ENCODE measurements at regions not wholly inside any gene's neighbourhood (a gene's known extent, or its start where the extent isn't known, plus 50 kb on each side); places are given as distances from the start of the nearest gene placed in this dataset.
"Not testable (repeated sequence)": the region's sequence is repeated elsewhere in the genome, so short reads cannot be mapped to it uniquely, and the experiment has no call there.

GRCh38 chr5:82959466-82959865 is 117.7 kb downstream of the TMEM167A start:
- DNase-seq (ENCODE audit: low read depth, low spot score), result no peak
- Histone ChIP-seq H3K36me3 (ENCODE audit: control insufficient read depth, insufficient read depth, low read length) (no peaks in the 10 kb centered on the region), H3K4me3 (ENCODE audit: low read length) (no peak overlapping the region), H3K4me1 (ENCODE audit: control insufficient read depth, insufficient read depth, low read length) (no peaks in the 10 kb centered on the region), H3K27me3 (ENCODE audit: control insufficient read depth, insufficient read depth, low read length) (no peaks in the 10 kb centered on the region), H3K9me3 (ENCODE audit: control insufficient read depth, insufficient read depth, low read length) (no peaks in the 10 kb centered on the region), H3K27ac (ENCODE audit: low read length) (no peak overlapping the region)
- no CpG with 5 or more reads among the region's 1 CpG for WGBS (ENCODE audit: insufficient coverage, insufficient read length)

DNA sequence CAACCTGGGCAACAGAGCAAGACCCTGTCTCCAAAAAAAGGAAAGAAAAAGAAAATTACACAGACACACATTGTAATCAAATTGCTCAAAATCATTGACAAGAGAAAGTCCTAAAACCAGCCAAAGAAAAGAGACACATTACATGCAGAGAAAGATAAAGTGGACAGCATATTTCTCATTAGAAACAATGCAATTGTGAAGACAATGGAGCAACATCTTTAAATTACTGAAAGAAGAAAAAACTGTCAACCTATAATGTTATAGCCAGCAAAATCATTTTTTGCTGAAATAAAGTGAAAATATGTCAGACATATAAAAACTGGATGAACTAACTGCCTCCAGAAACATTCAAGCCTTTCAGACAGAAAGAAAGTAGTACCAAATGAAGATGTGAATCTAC is 120.6 kb downstream of the TMEM167A start:
- H3K4me3 ChIP-seq (ENCODE audit: low read length), result no peak overlapping the region
- no peak overlapping the region for H3K27ac ChIP-seq (ENCODE audit: low read length)
- H3K27me3 ChIP-seq (ENCODE audit: control insufficient read depth, insufficient read depth, low read length), result no peaks in the 10 kb centered on the region
- H3K4me1 ChIP-seq (ENCODE audit: control insufficient read depth, insufficient read depth, low read length), result no peaks in the 10 kb centered on the region
- H3K36me3 ChIP-seq (ENCODE audit: control insufficient read depth, insufficient read depth, low read length), result no peaks in the 10 kb centered on the region
- H3K9me3 ChIP-seq (ENCODE audit: control insufficient read depth, insufficient read depth, low read length), result no peaks in the 10 kb centered on the region
- DNase-seq (ENCODE audit: low read depth, low spot score), result no peak

DNA sequence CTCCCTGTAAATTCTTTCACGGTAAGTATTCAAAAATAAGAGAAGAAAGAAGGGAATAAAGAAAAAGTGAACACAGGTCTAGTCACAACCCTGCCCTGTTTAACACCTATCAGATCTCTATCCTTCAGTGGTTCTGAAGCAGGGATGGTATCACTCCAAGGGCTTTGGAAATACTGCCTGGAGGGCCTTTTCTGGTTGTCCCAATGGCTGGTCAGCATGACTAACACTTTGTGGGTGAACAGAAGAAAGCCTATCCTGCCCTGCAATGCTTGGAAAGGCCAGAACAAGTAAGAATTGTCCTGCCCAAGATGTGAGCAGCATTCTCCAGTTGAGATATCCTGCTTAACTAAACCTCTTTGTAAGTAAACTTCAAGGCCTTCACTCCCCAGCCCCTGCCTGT is 124.9 kb downstream of the TMEM167A start:
- H3K27me3 ChIP-seq (ENCODE audit: control insufficient read depth, insufficient read depth, low read length), result no peaks in the 10 kb centered on the region
- no peaks in the 10 kb centered on the region for H3K9me3 ChIP-seq (ENCODE audit: control insufficient read depth, insufficient read depth, low read length)
- no CpG with 5 or more reads among the region's 1 CpG for WGBS (ENCODE audit: insufficient coverage, insufficient read length)
- H3K27ac ChIP-seq (ENCODE audit: low read length), result no peak overlapping the region
- no peaks in the 10 kb centered on the region for H3K4me1 ChIP-seq (ENCODE audit: control insufficient read depth, insufficient read depth, low read length)
- H3K36me3 ChIP-seq (ENCODE audit: control insufficient read depth, insufficient read depth, low read length), result no peaks in the 10 kb centered on the region
- no peak for DNase-seq (ENCODE audit: low read depth, low spot score)
- H3K4me3 ChIP-seq (ENCODE audit: low read length), result no peak overlapping the region

DNA sequence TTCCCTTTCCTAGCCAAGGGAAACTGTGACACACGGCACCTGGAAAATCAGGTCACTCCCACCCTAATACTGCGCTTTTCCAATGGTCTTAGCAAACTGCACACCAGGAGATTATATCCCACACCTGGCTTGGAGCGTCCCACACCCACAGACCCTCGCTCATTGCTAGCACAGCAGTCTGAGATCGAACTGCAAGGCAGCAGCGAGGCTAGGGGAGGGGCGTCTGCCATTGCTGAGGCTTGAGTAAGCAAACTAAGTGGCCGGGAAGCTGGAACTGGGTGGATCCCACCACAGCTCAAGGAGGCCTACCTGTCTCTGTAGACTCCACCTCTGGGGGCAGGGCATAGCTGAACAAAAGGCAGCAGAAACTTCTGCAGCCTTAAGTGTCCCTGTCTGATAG is 132.9 kb downstream of the TMEM167A start:
- not testable (repeated sequence) for H3K27ac ChIP-seq (ENCODE audit: low read length); DNase-seq (ENCODE audit: low read depth, low spot score); H3K27me3 ChIP-seq (ENCODE audit: control insufficient read depth, insufficient read depth, low read length); H3K36me3 ChIP-seq (ENCODE audit: control insufficient read depth, insufficient read depth, low read length); H3K4me3 ChIP-seq (ENCODE audit: low read length); H3K4me1 ChIP-seq (ENCODE audit: control insufficient read depth, insufficient read depth, low read length); H3K9me3 ChIP-seq (ENCODE audit: control insufficient read depth, insufficient read depth, low read length)
- no CpG with 5 or more reads among the region's 8 CpGs for WGBS (ENCODE audit: insufficient coverage, insufficient read length)

DNA sequence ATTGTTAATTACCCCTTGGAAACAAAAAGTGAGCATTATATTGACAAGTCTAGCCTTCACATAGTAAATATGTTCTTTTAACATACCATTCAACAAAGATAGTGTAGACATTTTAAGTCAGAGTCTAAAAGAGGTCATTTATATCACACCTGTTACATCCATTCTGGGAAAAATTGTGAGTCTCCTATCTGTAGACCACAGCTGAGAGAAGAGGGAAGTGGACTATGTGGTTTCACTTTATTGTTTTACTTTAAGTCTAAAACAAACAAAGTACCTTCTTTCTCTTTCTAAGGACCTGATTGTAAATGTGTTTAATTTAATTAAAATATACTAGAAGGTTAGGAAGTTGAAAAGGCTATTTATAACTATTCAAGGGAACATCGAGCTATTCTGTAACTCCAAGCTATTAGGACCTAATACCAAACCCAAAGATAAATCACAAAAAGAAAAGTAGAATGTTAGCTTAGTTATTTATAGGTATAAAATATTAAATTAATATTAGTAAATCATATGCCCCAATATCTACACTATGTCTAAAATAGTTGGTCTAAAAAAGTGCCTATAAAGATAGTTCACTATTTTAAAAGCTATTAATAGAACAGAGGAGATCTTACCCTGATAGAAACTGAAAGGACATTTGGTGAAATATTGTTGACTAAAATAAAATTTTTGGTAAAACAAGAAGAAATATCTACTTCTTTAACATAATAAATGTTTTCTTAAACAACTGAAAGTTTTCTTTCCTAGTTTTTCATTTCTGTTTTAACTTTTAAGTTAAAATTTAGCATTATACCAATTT is 134.9 kb downstream of the TMEM167A start:
- Histone ChIP-seq H3K27ac (ENCODE audit: low read length) (no peak overlapping the region), H3K36me3 (ENCODE audit: control insufficient read depth, insufficient read depth, low read length) (no peaks in the 10 kb centered on the region), H3K27me3 (ENCODE audit: control insufficient read depth, insufficient read depth, low read length) (no peaks in the 10 kb centered on the region), H3K9me3 (ENCODE audit: control insufficient read depth, insufficient read depth, low read length) (no peaks in the 10 kb centered on the region), H3K4me1 (ENCODE audit: control insufficient read depth, insufficient read depth, low read length) (no peaks in the 10 kb centered on the region), H3K4me3 (ENCODE audit: low read length) (no peak overlapping the region)
- no peak for DNase-seq (ENCODE audit: low read depth, low spot score)
- no CpG with 5 or more reads among the region's 1 CpG for WGBS (ENCODE audit: insufficient coverage, insufficient read length)

DNA sequence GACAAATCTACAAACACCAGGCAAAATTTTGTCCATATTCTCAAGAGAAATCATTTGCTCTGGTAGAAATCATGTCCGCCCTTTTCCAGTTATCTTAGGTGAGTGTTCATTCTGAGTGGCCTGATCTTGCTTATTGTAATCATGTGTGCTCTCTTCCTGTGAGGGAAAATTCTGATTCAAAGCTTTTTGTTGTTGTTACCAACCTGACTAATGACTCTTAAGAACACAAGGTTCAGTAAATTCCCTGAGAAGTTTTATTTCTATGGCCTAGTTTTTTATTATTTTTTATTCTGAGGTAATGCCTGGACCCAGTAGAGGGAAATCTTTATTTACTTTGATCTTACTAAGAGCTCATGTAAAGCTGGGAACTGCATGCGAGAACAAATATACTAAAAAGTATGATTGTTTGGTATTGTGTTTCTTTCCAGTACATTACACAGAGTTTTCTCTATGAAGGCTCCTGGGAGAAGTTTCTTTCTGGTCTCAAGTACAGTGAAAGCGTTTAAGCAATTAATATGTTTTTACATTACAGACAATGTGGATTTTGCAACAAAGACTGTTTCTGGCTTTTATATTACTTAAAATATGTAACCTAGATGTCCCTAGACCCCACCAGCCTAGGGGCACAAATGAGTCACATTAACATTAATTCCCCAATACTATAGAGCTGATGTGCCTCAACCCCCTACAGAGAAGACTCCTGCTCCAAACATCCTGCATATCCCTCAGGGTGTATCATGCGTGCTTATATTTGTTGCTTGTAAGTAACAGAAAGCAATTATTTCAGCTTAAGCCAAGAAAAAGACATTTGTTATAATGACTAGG is 138.1 kb downstream of the TMEM167A start:
- H3K36me3 ChIP-seq (ENCODE audit: control insufficient read depth, insufficient read depth, low read length), result no peaks in the 10 kb centered on the region
- H3K4me3 ChIP-seq (ENCODE audit: low read length), result no peak overlapping the region
- DNase-seq (ENCODE audit: low read depth, low spot score), result no peak
- H3K27me3 ChIP-seq (ENCODE audit: control insufficient read depth, insufficient read depth, low read length), result no peaks in the 10 kb centered on the region
- no peaks in the 10 kb centered on the region for H3K9me3 ChIP-seq (ENCODE audit: control insufficient read depth, insufficient read depth, low read length)
- H3K27ac ChIP-seq (ENCODE audit: low read length), result no peak overlapping the region
- H3K4me1 ChIP-seq (ENCODE audit: control insufficient read depth, insufficient read depth, low read length), result no peaks in the 10 kb centered on the region
- WGBS (ENCODE audit: insufficient coverage, insufficient read length), result no CpG with 5 or more reads among the region's 4 CpGs

DNA sequence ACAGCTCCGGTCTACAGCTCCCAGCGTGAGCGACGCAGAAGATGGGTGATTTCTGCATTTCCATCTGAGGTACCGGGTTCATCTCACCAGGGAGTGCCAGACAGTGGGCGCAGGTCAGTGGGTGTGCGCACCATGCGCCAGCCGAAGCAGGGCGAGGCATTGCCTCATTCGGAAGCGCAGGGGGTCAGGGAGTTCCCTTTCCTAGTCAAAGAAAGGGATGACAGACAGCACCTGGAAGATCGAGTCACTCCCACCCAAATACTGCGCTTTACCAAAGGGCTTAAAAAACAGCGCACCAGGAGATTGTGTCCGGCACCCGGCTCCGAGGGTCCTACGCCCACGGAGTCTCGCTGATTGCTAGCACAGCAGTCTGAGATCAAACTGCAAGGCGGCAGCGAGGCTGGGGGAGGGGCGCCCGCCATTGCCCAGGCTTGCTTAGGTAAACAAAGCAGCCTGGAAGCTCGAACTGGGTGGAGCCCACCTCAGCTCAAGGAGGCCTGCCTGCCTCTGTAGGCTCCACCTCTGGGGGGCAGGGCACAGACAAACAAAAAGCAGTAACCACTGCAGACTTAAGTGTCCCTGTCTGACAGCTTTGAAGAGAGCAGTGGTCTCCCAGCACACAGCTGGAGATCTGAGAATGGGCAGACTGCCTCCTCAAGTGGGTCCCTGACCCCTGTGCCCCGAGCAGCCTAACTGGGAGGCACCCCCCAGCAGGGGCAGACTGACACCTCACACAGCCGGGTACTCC is 144.5 kb downstream of the TMEM167A start:
- not testable (repeated sequence) for H3K4me3 ChIP-seq (ENCODE audit: low read length); H3K36me3 ChIP-seq (ENCODE audit: control insufficient read depth, insufficient read depth, low read length); H3K27me3 ChIP-seq (ENCODE audit: control insufficient read depth, insufficient read depth, low read length); DNase-seq (ENCODE audit: low read depth, low spot score); H3K9me3 ChIP-seq (ENCODE audit: control insufficient read depth, insufficient read depth, low read length); H3K4me1 ChIP-seq (ENCODE audit: control insufficient read depth, insufficient read depth, low read length); H3K27ac ChIP-seq (ENCODE audit: low read length)
- no CpG with 5 or more reads among the region's 28 CpGs for WGBS (ENCODE audit: insufficient coverage, insufficient read length)

DNA sequence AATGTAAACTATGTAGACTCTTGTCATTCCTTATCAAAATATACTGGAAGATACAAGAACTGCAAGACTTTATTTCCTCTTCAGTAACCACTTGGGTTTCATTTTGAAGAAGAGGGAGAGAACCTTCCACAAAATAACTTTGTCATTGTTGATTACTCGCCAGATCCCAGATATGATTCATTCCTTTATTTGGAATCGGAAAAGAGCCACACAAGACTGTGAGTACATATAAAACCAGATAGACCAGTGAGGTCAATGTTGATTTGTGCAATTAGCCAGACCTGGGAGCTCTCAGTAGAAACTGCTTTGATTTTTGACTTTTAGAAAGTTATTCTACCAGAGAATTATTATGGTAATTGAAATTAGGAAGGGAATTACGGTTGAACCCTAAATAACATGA is 146.1 kb downstream of the TMEM167A start:
- no CpG with 5 or more reads among the region's 3 CpGs for WGBS (ENCODE audit: insufficient coverage, insufficient read length)
- Histone ChIP-seq H3K27me3 (ENCODE audit: control insufficient read depth, insufficient read depth, low read length) (no peaks in the 10 kb centered on the region), H3K36me3 (ENCODE audit: control insufficient read depth, insufficient read depth, low read length) (no peaks in the 10 kb centered on the region), H3K9me3 (ENCODE audit: control insufficient read depth, insufficient read depth, low read length) (no peaks in the 10 kb centered on the region), H3K4me3 (ENCODE audit: low read length) (no peak overlapping the region), H3K4me1 (ENCODE audit: control insufficient read depth, insufficient read depth, low read length) (no peaks in the 10 kb centered on the region; the same call in 1 of the 2 replicates), H3K27ac (ENCODE audit: low read length) (no peak overlapping the region)
- no peak for DNase-seq (ENCODE audit: low read depth, low spot score)

- no CpG with 5 or more reads among the region's 3 CpGs for WGBS (ENCODE audit: insufficient coverage, insufficient read length)
- no peaks in the 10 kb centered on the region for H3K27me3 ChIP-seq (ENCODE audit: control insufficient read depth, insufficient read depth, low read length)
- H3K27ac ChIP-seq (ENCODE audit: low read length), result no peak overlapping the region
Observed at GRCh38 chr5:82925061-82925411, 152.2 kb downstream of the TMEM167A start.

DNA sequence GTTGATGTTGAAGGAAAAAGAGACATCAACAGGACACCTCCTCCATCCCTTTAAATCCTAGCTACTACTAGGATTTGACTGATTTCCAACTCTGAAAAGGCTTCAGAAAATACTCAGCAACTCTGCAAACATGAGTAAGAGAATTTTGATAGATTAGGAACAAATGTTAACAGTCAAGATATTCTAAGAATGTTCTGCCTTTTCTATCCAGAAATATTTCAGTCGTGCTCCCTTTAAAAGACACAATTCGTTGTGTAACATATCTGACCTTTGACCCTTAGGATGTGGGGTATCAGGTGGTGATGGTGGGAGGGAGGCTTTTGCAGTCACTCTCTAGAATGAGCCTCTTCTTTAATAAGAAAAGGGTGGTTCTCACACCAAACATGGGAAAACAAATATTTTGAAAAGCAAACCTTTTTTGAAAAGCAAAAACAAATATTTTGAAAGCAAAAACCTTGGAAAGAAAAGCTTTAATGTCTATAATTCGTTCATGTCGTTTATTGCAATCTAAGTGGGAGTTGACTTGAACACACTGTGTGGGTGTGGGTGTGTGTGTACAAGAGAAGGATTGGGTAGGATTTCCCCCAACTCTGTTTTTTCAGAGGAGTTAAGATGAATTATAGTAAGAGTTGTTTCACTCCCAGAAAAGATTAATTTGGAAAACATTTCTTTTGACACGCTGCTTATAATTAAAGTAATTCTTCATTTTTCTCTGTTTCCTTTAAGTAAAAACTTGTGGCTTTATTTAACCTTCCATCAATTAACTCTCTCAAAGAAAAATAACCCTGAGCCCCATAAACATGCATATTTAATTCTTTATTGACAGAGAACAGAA is 152.8 kb downstream of the TMEM167A start:
- Histone ChIP-seq H3K27me3 (ENCODE audit: control insufficient read depth, insufficient read depth, low read length) (no peaks in the 10 kb centered on the region), H3K27ac (ENCODE audit: low read length) (no peak overlapping the region), H3K36me3 (ENCODE audit: control insufficient read depth, insufficient read depth, low read length) (no peaks in the 10 kb centered on the region), H3K4me1 (ENCODE audit: control insufficient read depth, insufficient read depth, low read length) (no peaks in the 10 kb centered on the region), H3K9me3 (ENCODE audit: control insufficient read depth, insufficient read depth, low read length) (no peaks in the 10 kb centered on the region), H3K4me3 (ENCODE audit: low read length) (no peak overlapping the region)
- WGBS (ENCODE audit: insufficient coverage, insufficient read length), result no CpG with 5 or more reads among the region's 5 CpGs
- DNase-seq (ENCODE audit: low read depth, low spot score), result no peak

More at GRCh38 chr5:82925061-82925411, 152.2 kb downstream of the TMEM167A start:
- DNase-seq (ENCODE audit: low read depth, low spot score), result no peak
- Histone ChIP-seq H3K9me3 (ENCODE audit: control insufficient read depth, insufficient read depth, low read length) (no peaks in the 10 kb centered on the region), H3K36me3 (ENCODE audit: control insufficient read depth, insufficient read depth, low read length) (no peaks in the 10 kb centered on the region), H3K4me3 (ENCODE audit: low read length) (no peak overlapping the region), H3K4me1 (ENCODE audit: control insufficient read depth, insufficient read depth, low read length) (no peaks in the 10 kb centered on the region)

Measured in iPS DF 6.9 (cell line).